ENCODE measurements at regions not wholly inside any gene's neighbourhood (a gene's known extent, or its start where the extent isn't known, plus 50 kb on each side); places are given as distances from the start of the nearest gene placed in this dataset.

- no peak overlapping the region for H3K4me3 ChIP-seq (ENCODE audit: low read depth, low read length)
- no peak for TF ChIP-seq CTCF (conservative IDR thresholded peaks at IDR 0.05; ENCODE audit: low read depth, low read length)
- no peak for DNase-seq (ENCODE audit: low read depth)
Measured at GRCh38 chr2:217412277-217412676, 552.4 kb upstream of the TNP1 start.

DNA sequence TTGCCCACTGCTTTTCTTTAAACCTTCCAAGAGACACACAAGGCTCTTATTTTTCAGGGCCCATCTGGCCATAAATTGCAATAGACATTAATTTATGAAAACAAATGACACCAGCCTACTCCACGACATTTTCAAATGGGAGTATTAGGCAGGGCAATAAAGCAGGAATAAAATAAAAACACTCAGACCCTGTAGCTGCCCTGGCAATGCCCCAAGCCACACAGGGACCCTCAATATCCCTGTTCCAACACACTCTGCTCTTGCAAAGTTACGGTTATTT is 550.8 kb upstream of the TNP1 start:
- DNase-seq (ENCODE audit: low read depth) = no peak
- TF ChIP-seq CTCF (conservative IDR thresholded peaks at IDR 0.05; ENCODE audit: low read depth, low read length) = no peak

GRCh38 chr2:217409949-217410680 is 550.3 kb upstream of the TNP1 start:
- no peak overlapping the region for H3K4me3 ChIP-seq (ENCODE audit: low read depth, low read length)
- DNase-seq (ENCODE audit: low read depth) = no peak
- no peak for TF ChIP-seq CTCF (conservative IDR thresholded peaks at IDR 0.05; ENCODE audit: low read depth, low read length)

More for the DNA sequence above, 550.8 kb upstream of the TNP1 start:
- no peak overlapping the region for H3K4me3 ChIP-seq (ENCODE audit: low read depth, low read length)

DNA sequence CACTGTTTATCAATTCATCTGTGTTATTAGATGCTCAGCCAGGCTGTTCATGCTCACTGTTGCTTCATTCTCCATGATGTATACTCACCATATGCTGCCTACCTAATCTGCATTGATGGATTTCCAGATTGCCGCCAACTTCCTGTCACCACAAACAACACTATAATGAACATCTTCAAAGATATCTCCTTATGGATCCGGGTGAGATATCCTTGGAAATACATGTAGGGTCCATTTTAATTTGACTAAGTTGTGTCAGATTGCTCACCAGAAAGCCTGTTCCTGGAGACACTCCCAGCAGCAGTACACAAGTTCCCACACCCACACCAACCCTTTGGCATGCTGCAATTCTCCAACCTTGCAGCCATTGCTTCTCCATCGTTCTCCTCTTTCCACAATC is 547.5 kb upstream of the TNP1 start:
- DNase-seq (ENCODE audit: low read depth) = no peak
- no peak overlapping the region for H3K4me3 ChIP-seq (ENCODE audit: low read depth, low read length)
- TF ChIP-seq CTCF (conservative IDR thresholded peaks at IDR 0.05; ENCODE audit: low read depth, low read length) = no peak

- no peak for TF ChIP-seq CTCF (conservative IDR thresholded peaks at IDR 0.05; ENCODE audit: low read depth, low read length)
- no peak overlapping the region for H3K4me3 ChIP-seq (ENCODE audit: low read depth, low read length)
Measured at GRCh38 chr2:217404236-217404760, 544.4 kb upstream of the TNP1 start.

DNA sequence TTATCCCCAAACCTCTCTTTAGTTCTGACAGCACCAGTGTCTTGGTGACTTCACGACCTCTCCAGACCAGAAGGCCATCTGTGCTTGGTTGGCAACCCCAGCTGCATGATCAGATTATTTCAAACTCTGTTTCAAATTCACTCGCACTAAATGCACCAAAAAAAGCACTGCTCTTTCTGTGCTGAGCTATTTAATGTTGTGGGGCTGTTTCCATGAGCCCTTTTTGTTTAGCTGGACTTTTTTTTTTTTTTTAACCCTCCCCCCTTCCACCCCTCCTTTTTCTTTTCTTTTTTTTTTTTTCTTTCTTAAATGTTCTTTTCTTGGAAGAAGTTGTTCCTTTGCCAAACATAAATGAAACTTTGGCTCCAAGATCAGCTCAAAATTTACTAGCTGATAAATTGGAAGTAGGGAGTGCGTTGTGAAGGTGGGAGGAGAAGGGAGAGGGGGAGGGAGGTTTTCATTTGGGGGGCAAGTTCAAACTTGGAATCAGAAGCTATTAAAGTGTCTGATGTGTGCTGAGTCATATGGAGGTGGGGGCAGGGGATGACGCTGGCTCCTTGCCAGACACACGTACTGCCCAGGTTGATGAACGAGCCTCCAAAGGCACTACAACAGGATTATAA is 543.0 kb upstream of the TNP1 start:
- no peak for TF ChIP-seq CTCF (conservative IDR thresholded peaks at IDR 0.05; ENCODE audit: low read depth, low read length)
- DNase-seq (ENCODE audit: low read depth) = no peak
- H3K4me3 ChIP-seq (ENCODE audit: low read depth, low read length) = no peak overlapping the region

More at GRCh38 chr2:217404236-217404760, 544.4 kb upstream of the TNP1 start:
- no peak for DNase-seq (ENCODE audit: low read depth)

DNA sequence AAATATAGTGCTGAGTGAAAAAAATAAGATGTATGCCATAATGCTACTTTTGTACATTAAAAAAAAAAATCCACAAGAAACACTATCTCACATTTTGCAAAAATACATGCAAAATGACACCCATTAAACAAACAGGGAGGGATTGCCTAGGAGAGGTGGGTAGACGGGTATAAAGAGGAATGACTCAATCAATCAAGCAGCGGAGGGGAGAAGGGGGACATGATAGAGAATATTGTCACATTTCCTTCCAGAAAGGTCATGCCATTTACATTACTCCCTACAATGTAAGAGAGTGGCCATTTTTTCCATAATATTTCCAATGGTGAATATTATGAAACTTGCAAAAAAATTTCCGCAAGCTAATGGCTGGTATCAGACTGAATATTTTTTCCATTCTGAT is 542.3 kb upstream of the TNP1 start:
- DNase-seq (ENCODE audit: low read depth) = no peak
- no peak overlapping the region for H3K4me3 ChIP-seq (ENCODE audit: low read depth, low read length)
- no peak for TF ChIP-seq CTCF (conservative IDR thresholded peaks at IDR 0.05; ENCODE audit: low read depth, low read length)

Measured in epithelial cell of proximal tubule (primary cell).